Suppressor macrophage treated with lipopolysaccharide for 4 hours (primary cell): ENCODE measurements at regions not wholly inside any gene's neighbourhood (a gene's known extent, or its start where the extent isn't known, plus 50 kb on each side); places are given as distances from the start of the nearest gene placed in this dataset.

Experiments used
- DNase-seq: peaks from one replicate; pipeline ENCODE4 v3.0.0-alpha.2; 2020

- DNase-seq = no peak
These were observed 108.5 kb upstream of the TDRD3 start for GRCh38 chr13:60288569-60288968.

GRCh38 chr13:60303166-60303565, 93.9 kb upstream of the TDRD3 start:
- DNase-seq = no peak

GRCh38 chr13:60311527-60311926, 85.5 kb upstream of the TDRD3 start:
- no peak for DNase-seq

- no peak for DNase-seq
These were observed 84.0 kb upstream of the TDRD3 start for GRCh38 chr13:60312851-60313505.

GRCh38 chr13:60318186-60318585, 78.8 kb upstream of the TDRD3 start:
- DNase-seq = no peak

- DNase-seq = no peak
These were observed 72.9 kb upstream of the TDRD3 start for GRCh38 chr13:60324131-60324530.

GRCh38 chr13:60326273-60326672, 70.7 kb upstream of the TDRD3 start:
- peak; percentile 4 for DNase-seq

- no peak for DNase-seq
These were observed 69.5 kb upstream of the TDRD3 start for GRCh38 chr13:60327511-60327910.

- no peak for DNase-seq
These were observed 68.9 kb upstream of the TDRD3 start for GRCh38 chr13:60328073-60328472.

- DNase-seq = peak; percentile 27
These were observed 67.6 kb upstream of the TDRD3 start for GRCh38 chr13:60329221-60329923.

- DNase-seq = no peak
These were observed 65.6 kb upstream of the TDRD3 start for GRCh38 chr13:60331249-60332012.

- DNase-seq = no peak
These were observed 64.3 kb upstream of the TDRD3 start for GRCh38 chr13:60332682-60333081.

- DNase-seq = no peak
These were observed 62.7 kb upstream of the TDRD3 start for GRCh38 chr13:60334310-60334709.

- peak; percentile 33 for DNase-seq
These were observed 61.5 kb upstream of the TDRD3 start for GRCh38 chr13:60335531-60335930.

GRCh38 chr13:60338754-60339153, 58.3 kb upstream of the TDRD3 start:
- DNase-seq = no peak

GRCh38 chr13:60343978-60344377, 53.0 kb upstream of the TDRD3 start:
- DNase-seq = no peak

- DNase-seq = no peak
These were observed 49.8 kb upstream of the TDRD3 start for GRCh38 chr13:60347174-60347573.
